HG03442 (cell line): ENCODE measurements at regions not wholly inside any gene's neighbourhood (a gene's known extent, or its start where the extent isn't known, plus 50 kb on each side); places are given as distances from the start of the nearest gene placed in this dataset.
"Not testable (repeated sequence)": the region's sequence is repeated elsewhere in the genome, so short reads cannot be mapped to it uniquely, and the experiment has no call there.

ENCODE experiments used
- ATAC-seq: cut with Tn5 transposase; IDR thresholded peaks from one replicate; pipeline ENCODE4 v1.9.1; 2021; ENCODE audit warnings: mild to moderate bottlenecking, moderate library complexity; ENCODE audit not compliant: unreplicated experiment

DNA sequence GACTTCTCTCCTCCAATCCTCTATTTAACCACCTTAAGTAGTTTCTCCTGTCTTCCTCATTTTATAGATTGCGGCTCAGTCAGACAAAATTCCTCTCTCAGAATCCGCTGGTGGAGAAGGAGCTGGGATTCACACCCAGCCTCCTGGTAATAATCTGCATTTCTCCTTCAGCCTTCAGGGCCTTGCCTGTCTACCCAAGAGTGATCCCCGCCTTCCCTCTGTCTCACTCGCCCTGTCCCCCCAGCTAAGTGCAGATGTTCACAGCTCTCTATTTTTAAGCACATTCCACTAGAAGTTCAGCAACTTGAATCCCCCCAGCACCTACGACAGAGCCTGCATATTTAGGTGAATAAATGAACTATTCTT is 212.5 kb upstream of the HAAO start:
- ATAC-seq: no peak

DNA sequence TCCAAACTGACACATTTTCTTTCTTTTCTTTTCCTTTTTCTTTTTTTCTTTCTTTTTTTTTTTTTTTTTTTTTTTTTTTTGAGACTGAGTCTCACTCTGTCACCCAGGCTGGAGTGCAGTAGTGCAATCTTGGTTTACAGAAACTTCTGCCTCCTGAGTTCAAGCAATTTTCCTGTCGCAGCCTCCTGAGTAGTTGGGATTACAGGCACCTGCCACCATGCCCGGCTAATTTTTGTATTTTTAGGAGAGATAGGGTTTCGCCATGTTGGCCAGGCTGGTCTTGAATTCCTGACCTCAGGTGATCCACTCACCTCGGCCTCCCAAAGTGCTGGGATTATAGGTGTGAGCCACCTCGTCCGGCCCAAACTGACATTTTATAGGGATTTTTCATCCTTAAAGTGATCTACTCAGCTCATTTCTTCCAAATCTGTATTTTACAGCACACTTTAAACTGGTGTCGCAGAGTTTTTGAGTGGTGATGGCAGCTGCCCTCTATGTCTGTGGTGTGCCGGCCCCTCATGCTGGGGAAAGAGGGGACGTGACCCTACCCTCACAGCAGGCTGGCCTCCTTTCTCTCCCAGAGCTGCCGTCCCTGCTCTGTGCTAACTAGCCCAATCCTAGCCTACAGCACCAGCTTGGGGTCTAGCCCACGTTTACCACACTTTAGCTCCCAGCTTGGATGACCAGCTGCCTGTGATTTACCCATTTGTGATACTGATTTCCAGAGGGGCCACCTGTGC is 211.9 kb upstream of the HAAO start:
- not testable (repeated sequence) for ATAC-seq

DNA sequence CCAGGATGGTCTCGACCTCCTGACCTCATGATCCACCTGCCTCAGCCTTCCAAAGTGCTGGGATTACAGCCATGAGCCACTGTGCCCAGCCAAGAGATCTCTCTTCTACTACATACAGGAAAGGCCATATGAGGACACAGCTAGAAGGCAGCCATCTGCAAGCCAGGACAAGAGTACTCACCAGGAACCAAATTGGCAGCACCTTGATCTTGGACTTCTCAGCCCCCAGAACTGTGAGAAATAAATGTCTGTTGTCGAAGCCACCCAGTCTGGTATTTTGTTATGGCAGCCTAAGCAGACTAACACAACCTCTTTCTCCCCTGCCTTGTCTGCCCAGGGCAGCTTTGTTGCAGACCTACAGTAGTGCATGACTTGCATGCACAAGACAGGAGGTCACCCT is 211.3 kb upstream of the HAAO start:
- ATAC-seq: no peak

DNA sequence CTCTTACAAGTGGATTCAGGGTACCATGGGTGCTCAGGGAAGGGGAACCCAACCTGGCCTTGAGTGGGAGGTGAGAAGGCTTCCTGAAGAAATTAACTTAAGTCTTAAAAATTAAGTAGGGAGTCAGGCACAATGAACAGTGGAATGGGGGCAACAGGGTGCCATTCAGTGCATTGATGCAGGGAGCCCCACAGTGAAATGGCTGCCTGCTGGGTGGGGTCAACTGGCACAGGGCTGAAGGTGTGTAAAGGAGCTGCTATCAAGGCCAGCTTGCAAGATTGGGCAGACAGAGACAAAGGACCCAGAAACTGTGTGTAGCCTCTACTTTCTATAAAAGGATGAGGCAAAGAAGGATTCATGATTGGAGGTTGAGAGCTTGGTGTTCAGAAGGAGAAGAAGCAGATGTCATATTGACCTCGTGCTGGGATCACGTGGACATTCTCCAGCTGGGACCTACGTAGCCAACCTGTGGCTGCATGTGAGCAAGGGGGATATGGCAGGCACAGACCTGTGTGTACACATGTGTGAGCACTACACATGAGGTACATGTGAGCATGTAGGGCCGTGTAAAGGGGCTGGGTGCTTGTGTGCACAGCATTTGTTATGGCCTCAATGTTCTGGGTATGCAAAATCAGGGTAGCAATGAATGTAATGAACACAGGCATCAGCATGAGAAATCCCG is 209.5 kb upstream of the HAAO start:
- ATAC-seq: no peak

DNA sequence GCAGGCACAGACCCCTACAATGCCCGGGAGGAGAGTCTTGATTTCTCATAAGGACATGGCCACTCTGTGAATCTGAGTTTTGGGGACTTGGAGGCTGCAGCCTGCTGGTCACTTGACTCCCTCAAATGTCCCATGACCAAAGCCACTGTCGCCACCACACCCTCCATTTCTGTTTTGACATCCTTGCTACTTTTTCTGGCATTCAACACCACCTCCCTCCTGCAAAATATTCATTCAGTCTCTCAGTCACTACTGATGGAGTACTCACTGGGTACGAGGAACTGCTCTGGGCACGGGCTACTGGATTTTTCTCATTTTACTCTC is 208.6 kb upstream of the HAAO start:
- no peak for ATAC-seq

DNA sequence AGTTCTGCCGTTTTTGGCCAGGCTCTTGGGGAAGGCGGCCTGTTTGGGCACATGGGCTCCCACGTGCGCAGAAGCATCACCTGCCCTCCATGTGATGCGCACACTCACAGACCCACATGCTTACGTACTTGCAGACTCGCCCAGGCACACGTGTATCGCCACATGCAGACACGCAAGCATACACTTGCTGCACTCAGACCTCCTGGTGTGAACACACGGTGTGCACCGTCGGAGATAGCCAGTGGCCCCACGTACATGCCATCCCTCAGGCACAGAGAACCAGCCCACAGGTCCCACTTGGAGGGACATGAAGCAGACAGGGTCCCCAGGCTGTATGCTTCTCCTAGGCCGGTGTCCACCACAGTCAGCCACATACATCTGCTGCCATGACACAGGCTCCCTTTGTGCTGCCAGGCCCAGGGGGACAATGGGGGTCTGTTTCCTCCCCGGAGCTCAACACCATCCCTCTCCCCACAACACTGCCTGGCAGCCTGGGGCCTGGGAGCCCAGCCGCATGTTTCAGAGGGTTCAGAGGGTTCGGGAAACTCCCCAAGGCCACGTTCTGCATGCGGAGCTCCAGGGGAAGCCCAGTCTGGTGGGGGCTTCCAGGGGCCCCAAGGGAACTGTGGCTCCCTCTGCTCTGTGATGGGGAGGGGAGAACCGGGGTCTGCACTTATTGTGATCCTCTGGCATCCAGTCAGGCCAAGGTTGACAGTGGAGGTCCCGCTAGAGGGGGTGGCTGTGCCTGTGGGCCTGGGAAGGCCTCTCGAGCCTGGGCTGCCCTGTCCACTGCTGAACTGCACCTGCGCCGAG is 208.1 kb upstream of the HAAO start:
- ATAC-seq: no peak

DNA sequence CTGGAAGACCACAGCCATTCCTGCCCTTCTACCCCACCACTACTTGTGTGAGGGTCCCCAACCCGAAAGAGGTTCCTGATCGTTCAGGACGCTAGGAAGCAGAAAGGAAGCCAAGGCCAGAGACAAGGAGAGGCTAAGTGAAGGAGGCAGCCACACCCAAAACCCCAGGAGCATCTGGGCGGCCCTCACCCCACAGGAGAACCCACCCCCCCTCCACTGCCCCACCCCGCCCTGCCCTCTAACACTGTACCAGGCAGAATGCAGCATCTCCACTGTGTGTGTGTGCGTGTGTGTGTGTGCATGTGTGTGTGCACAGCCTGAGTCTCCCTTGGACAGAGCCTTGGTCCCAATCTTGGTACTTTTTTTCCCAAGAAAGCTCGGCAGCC is 207.5 kb upstream of the HAAO start:
- no peak for ATAC-seq

DNA sequence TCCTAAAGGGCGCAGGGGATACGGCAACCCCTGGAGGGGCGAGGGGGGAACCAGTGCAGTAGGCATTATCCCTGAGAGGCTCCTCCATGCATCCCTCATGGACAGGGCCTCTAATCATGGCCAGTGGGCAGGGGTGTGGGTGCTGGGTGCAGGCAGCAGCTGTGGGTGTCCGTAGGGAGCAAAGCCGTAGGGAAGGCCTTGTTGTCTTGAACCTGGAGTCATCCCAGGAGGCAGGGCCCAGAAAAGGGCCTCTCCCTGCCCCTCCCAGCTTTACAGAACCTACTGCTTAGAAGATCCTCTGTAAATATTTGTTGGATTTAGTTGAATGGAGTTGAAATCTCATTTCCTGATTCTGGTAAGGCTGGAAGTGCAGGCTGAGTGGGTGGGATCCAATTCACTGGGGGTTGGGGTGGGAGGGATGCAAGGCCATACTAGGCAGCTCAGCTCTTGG is 207.0 kb upstream of the HAAO start:
- no peak for ATAC-seq

DNA sequence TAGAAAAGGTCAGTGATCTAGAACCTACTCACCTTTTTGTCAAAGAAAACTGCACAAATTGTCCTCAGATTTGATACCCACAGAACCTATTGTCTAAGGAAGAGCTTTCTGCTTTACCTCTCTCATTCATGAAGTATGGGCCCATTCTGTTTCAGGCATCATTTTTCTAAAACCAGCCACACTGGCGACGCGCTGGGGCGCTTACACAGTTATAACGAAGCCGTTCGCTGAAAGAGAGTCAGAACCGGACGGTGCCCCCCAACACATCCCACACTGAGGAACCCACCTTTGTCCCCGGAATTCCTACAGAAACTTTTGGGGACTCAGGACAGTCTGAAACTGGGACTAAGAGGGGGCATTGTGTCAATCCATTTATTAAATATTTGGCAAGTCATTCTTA is 206.3 kb upstream of the HAAO start:
- ATAC-seq: no peak

DNA sequence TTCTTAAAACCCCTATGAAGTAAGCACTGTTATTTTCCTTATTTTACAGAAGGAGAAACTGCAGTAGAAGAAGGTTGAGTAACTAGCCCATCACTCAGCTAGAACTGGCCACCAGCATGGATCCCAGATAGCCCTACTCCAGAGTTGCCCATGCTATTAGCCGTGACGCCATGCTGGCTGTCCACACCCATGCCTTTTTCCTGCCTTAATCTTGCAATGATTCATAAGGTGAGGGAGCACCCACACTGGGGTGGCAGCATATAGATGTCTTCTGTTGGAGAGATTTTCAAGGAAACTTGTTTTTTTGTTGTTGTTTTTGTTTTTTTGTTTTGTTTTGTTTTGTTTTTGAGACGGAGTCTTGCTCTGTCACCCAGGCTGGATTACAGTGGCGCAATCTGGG is 204.1 kb upstream of the HAAO start:
- ATAC-seq: no peak

DNA sequence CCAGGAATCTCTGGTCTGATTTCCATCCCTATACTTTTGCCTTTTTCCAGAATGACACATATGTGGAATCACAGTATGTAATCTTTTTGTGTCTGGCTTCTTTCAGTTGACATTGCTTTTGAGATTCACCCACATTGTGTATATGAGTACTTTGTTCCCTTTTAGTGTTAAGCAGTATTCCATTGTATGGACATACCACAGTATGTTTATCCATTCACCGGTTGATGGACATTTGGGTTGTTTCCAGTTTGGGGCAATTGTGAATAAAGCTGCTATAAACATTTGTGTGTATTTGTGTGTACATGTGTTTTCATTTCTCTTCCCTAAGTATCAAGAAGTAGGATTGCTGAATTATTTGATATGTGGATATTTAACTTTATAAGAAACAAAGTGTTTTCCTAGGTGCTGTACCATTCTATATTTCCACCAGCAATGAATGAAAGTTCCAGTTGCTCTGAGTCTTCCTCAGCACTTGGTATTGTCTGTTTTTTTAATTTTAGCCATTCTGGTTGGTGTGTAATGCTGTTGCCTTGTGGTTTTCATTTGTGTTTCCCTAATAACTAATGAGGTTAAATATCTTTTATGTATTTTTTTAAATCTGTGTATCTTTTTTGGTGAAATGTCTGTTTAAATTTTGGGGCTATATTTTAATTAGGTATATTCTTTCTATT is 203.5 kb upstream of the HAAO start:
- ATAC-seq: no peak

DNA sequence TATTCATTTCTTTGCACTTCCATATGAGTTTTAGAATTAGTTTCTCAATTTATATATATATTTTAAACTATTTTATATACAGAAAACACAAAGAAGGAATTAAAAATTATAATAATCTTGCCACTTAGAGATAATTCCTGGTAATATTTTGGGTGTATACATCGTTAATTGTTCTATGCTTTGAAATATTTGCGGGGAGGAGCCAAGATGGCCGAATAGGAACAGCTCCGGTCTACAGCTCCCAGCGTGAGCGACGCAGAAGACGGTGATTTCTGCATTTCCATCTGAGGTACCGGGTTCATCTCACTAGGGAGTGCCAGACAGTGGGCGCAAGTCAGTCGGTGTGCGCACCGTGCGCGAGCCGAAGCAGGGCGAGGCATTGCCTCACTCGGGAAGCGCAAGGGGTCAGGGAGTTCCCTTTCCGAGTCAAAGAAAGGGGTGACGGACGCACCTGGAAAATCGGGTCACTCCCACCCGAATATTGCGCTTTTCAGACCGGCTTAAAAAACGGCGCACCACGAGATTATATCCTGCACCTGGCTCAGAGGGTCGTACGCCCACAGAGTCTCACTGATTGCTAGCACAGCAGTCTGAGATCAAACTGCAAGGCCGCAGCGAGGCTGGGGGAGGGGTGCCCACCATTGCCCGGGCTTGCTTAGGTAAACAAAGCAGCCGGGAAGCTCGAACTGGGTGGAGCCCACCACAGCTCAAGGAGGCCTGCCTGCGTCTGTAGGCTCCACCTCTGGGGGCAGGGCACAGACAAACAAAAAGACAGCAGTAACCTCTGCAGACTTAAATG is 197.1 kb upstream of the HAAO start:
- ATAC-seq: not testable (repeated sequence)

DNA sequence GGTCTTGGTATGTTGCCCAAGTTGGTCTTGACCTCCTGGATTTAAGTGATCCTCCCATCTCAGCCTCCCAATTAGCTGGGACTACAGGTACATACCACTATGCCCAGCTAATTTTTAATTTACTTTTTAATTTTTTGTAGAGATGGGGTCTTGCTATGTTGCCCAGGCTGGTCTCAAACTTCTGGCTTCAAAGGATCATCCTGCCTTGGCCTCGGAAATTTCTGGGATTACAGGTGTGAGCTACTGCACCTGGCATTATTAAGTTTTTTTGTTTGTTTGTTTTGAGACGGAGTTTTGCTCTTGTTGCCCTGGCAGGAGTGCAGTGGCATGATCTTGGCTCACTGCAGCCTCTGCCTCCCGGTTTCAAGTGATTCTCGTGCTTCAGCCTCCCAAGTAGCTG is 195.7 kb upstream of the HAAO start:
- not testable (repeated sequence) for ATAC-seq

DNA sequence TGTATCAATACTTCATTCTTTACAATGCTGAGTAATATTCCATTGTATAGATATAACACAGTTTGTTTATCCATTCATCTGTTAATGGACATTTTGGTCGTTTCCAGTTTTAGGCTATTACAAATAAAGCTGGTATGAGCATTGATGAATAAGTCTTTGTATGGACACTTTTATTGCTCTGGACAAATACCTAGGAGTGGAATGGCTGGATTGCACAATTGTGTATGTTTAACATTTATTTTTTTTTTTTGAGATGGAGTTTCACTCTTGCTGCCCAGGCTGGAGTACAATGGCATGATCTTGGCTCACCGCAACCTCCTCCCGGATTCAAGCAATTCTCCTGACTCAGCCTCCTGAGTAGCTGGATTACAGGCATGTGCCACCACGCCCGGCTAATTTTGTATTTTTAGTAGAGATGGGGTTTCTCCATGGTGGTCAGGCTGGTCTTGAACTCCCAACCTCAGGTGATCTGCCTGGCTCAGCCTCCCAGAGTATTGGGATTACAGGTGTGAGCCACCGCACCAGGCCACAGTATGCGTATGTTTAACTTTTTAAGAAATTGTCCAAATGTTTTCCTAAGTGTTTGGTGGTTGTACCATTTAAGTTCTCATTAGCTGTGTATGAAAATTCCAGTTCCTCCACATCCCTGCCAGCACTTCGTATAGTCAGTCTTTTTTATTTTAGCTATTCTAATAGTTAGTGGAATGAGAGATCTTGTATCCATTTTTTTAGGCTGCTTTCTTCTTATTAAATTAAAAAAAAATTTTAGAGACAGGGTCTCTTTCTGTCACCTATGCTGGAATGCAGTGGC is 194.9 kb upstream of the HAAO start:
- ATAC-seq: no peak

DNA sequence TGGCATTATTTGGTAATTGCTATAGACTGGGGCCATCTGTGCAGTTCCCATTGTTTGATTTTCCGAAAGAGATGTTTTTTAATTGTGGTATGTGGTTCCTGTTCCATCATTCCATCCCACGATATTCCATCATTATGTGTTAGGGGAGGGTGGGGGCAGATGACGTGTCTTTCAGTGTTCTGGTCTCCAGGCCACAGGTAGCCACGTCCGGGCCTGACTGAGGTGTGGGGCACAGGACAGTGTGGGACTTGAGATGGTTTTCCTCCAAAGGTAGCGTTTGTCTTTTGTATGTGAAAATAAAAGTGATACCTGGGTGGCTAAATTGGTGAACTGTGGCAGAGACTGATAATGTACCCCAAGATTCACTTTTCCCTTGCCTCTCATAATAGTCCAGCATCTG is 192.2 kb upstream of the HAAO start:
- ATAC-seq: no peak

DNA sequence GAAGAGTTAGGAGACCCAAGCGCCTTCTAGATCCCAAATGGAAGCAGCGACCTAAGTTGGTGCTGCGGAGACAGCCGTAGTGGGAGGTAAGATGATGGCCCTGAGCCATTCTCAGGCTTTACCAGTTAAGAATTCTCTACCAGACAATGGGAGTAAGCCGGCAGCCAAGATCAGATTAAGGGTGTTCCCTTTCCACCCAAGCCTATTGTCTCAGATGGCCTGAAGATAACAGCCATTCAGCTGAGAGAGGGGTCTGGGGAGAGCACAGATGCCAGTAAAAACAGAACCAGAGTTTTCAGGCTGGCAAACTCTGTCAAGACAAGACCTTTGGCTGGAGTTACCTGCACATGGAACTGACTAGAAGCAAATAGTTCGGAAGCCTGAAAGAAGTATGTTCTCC is 191.7 kb upstream of the HAAO start:
- no peak for ATAC-seq

DNA sequence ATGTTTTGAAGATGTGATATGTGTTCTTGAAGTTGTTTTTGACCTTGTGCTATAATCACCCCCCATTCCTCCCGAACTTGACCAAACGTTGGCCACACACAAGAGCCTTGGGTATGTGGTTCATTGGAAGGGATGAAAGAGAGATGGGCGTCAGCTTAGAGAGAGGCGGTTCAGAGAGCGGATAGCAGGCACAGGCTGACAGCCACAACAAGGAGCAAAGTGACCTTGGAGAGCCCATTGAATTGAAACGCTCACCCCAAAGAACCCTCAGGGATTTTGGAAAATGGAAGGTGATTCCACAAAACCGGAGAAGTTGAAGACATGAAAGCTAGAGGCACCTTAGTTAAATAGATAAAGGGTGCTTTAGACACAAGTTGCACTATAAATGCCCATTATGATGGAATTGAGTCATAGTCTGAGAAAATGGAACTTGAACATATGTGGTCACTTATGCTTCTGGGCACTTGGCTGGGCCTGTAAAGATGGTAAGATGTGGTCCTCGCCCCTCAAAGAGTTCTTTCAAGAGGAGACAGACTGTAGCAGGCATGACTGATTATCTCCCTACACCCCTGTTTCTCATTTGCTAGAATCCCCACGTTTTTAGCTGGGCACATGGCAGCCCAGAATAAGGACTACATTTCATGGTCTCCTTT is 188.5 kb upstream of the HAAO start:
- ATAC-seq: no peak

DNA sequence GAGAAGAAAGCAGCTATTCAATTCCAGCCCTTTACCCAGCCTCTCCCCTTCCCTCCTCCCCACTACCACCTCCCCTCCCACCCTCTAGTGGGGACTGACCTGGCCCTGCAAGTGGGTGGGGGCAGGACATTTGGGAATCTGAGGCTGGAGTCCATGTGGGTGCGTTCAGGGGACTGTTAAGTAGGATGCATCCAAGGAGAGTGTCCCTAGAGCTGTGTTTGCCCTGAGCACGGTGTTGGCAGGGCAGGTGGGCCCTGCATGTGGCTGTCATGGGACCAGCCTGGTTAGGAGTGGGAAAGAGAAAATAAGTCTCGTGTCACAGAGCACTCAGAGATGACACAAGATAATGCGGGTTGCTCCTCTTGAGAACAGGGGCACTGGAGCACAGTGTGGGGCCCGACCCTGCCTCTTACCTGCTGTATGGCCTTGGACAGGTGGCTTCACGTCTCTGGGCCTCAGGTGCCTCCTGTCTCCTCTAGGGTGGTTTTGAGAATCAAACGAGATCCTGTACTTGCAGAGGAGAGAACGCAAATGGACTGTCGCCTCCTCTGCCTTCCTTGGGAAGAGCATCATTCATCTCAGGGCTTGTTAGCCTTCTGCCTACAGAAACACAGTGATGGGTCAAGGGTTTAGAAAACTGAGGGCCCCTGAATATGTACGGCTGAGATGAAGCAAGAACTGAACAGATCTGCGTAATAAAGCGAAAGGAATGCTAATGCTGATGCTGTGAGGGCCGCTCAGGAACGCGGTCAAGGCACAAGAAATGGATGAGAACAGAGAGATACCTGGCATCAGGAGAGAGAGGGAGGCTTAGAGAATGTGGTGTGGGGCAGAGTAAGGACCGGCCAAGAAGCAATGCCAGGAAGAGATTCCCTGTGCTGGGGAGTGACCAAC is 187.7 kb upstream of the HAAO start:
- no peak for ATAC-seq
